Smooth muscle cell (in vitro differentiated cells): ENCODE measurements at regions not wholly inside any gene's neighbourhood (a gene's known extent, or its start where the extent isn't known, plus 50 kb on each side); places are given as distances from the start of the nearest gene placed in this dataset.

Experiments
- DNase-seq: peaks from one replicate; lab custom pipeline; 2025; ENCODE audit not compliant: unreplicated experiment; lab: John Stamatoyannopoulos, UW
- H2AFZ ChIP-seq: fragments of 200-600 bp; sonication (generic); 2 replicates; pipeline ENCODE4 v1.6.0; 2016; ENCODE audit warnings: antibody characterized with exemption, low read depth, mild to moderate bottlenecking
- H3F3A ChIP-seq: fragments of 200-600 bp; sonication (generic); 2 replicates; pipeline ENCODE4 v1.6.0; 2017; ENCODE audit warnings: antibody characterized with exemption, low read depth
- H3K27ac ChIP-seq: fragments of 200-600 bp; sonication (generic); 2 replicates; pipeline ENCODE4 v1.5.1; 2016; ENCODE audit warnings: low read depth, mild to moderate bottlenecking
- H3K27me3 ChIP-seq: fragments of 200-600 bp; sonication (generic); 2 replicates; pipeline ENCODE4 v1.6.1; 2016; ENCODE audit warnings: low read depth, mild to moderate bottlenecking
- H3K36me3 ChIP-seq: fragments of 200-600 bp; sonication (generic); 2 replicates; pipeline ENCODE4 v1.5.1; 2016; ENCODE audit warnings: low read depth
- H3K4me1 ChIP-seq: fragments of 200-600 bp; sonication (generic); 2 replicates; pipeline ENCODE4 v1.5.1; 2016; ENCODE audit warnings: low read depth
- H3K4me2 ChIP-seq: fragments of 200-600 bp; sonication (generic); 2 replicates; pipeline ENCODE4 v1.6.0; 2016; ENCODE audit warnings: mild to moderate bottlenecking
- H3K4me3 ChIP-seq: fragments of 200-600 bp; sonication (generic); 2 replicates; pipeline ENCODE4 v1.5.1; 2016; ENCODE audit warnings: mild to moderate bottlenecking
- H3K79me2 ChIP-seq: fragments of 200-600 bp; sonication (generic); 2 replicates; pipeline ENCODE4 v1.6.0; 2016; ENCODE audit warnings: low read depth, mild to moderate bottlenecking
- H3K9ac ChIP-seq: fragments of 200-600 bp; sonication (generic); 2 replicates; pipeline ENCODE4 v1.6.0; 2016; ENCODE audit warnings: low read depth
- H3K9me3 ChIP-seq: fragments of 200-600 bp; sonication (generic); replicated peaks from 2 replicates; pipeline ENCODE4 v1.5.1; 2016; ENCODE audit warnings: low read depth
- H4K20me1 ChIP-seq: fragments of 200-600 bp; sonication (generic); 2 replicates; pipeline ENCODE4 v1.6.0; 2016; ENCODE audit warnings: low read depth
- WGBS: methylation state at CpG from one replicate; pipeline ENCODE4 v1.1.7; 2016; ENCODE audit warnings: low lambda C conversion rate; 5-methylcytosine and 5-hydroxymethylcytosine counted together
- TF ChIP-seq, protein P1 (sequence below): fragments of 200-600 bp; sonication (generic); IDR thresholded peaks from 2 replicates; pipeline ENCODE4 v1.5.1; 2017; ENCODE audit warnings: borderline replicate concordance, mild to moderate bottlenecking, antibody characterized with exemption; ENCODE audit not compliant: insufficient read depth, poor library complexity, severe bottlenecking

DNA sequence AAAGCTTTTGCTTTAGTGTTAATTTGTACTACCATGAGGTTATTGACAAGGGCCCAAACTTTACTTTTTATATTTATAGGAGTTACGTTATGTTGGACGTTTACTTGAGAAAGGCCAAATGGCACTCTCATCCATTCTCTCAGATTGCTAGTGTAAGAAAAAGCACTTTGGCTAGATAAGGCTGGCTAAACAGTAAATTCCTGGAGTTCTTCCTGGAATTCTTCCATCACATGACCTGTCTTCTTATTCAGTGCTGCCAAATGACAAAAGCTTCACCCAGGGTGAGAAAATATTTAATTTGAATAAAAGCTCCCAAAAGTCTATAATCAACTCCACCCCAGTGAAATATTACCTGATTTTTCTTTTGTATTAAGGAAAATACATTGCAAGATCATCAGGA, 1568.9 kb upstream of the ACO1 start:
- TF ChIP-seq, protein P1, sequence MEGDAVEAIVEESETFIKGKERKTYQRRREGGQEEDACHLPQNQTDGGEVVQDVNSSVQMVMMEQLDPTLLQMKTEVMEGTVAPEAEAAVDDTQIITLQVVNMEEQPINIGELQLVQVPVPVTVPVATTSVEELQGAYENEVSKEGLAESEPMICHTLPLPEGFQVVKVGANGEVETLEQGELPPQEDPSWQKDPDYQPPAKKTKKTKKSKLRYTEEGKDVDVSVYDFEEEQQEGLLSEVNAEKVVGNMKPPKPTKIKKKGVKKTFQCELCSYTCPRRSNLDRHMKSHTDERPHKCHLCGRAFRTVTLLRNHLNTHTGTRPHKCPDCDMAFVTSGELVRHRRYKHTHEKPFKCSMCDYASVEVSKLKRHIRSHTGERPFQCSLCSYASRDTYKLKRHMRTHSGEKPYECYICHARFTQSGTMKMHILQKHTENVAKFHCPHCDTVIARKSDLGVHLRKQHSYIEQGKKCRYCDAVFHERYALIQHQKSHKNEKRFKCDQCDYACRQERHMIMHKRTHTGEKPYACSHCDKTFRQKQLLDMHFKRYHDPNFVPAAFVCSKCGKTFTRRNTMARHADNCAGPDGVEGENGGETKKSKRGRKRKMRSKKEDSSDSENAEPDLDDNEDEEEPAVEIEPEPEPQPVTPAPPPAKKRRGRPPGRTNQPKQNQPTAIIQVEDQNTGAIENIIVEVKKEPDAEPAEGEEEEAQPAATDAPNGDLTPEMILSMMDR: no peak
- H3K36me3 ChIP-seq: no peaks in the 10 kb centered on the region
- H3K27me3 ChIP-seq: no peaks in the 10 kb centered on the region
- H3K9ac ChIP-seq: no peak overlapping the region
- H3K4me1 ChIP-seq: peaks cover 4% of the 10 kb centered on the region
- H3F3A ChIP-seq: no peaks in the 10 kb centered on the region
- H3K4me3 ChIP-seq: no peak overlapping the region
- H3K9me3 ChIP-seq: no peaks in the 10 kb centered on the region
- H3K79me2 ChIP-seq: no peaks in the 10 kb centered on the region
- H2AFZ ChIP-seq: peak overlapping the region; percentile 16
- no peak overlapping the region for H3K27ac ChIP-seq
- no peak for DNase-seq
- peak overlapping the region; percentile 8 for H3K4me2 ChIP-seq
- WGBS: 26% methylated on average over 2 of the region's 2 CpGs
- H4K20me1 ChIP-seq: no peaks in the 10 kb centered on the region

DNA sequence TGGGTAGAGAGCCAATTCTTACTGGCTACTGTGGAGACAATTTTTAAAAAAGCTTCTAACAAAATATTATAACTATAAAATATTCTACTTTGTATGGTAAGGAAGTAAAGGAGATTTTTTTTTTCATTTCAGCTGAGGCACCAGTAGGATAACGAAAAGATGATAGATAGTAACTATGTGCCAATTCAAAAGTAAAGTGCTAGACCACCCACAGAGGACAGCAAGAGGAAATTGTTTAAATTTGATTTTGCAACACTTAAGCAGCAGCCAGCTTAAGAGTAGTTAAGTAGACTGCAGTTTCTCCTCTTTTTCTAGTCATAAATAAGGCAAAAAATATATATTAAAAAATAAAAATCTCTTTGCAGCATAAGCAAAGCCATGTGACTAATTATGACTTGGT, 1539.3 kb upstream of the ACO1 start:
- Histone ChIP-seq H3K4me1 (no peaks in the 10 kb centered on the region), H3K4me3 (no peak overlapping the region), H3K4me2 (no peak overlapping the region), H3F3A (no peaks in the 10 kb centered on the region), H3K27ac (no peak overlapping the region), H3K9me3 (no peaks in the 10 kb centered on the region), H2AFZ (no peak overlapping the region), H3K79me2 (no peaks in the 10 kb centered on the region), H3K9ac (no peak overlapping the region), H3K36me3 (no peaks in the 10 kb centered on the region), H3K27me3 (no peaks in the 10 kb centered on the region), H4K20me1 (no peaks in the 10 kb centered on the region)
- TF ChIP-seq, protein P1: no peak
- no peak for DNase-seq
- 73% methylated on average over 1 of the region's 1 CpG for WGBS

DNA sequence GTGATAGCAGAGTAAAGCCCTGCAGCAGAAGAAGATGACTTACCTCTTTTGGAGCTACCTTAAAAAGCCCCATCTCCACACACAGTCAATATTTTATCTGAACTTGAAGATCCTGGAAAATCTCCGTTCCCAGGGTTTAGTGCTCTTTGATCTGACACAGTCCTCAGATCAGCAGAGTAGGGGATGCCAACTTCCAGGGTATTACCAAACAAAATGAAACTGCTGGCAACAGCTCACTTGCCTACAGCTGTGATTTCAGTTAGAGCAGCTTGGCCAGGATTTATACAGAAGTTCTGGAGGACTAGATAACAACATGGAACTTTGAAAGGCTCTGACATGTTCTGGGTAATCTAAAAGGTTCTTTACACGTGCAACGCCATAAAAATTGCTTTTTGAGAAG, 1537.8 kb upstream of the ACO1 start:
- H3K9me3 ChIP-seq: no peaks in the 10 kb centered on the region
- H3K36me3 ChIP-seq: no peaks in the 10 kb centered on the region
- no peak overlapping the region for H3K9ac ChIP-seq
- no peaks in the 10 kb centered on the region for H4K20me1 ChIP-seq
- no peaks in the 10 kb centered on the region for H3K79me2 ChIP-seq
- peak overlapping the region; percentile 34 for H3K4me2 ChIP-seq
- no peaks in the 10 kb centered on the region for H3K27me3 ChIP-seq
- no peak overlapping the region for H3K27ac ChIP-seq
- DNase-seq: no peak
- H3K4me3 ChIP-seq: no peak overlapping the region
- H3K4me1 ChIP-seq: no peaks in the 10 kb centered on the region
- no peaks in the 10 kb centered on the region for H3F3A ChIP-seq
- TF ChIP-seq, protein P1: no peak
- WGBS: 56% methylated on average over 3 of the region's 3 CpGs
- H2AFZ ChIP-seq: peak overlapping the region; percentile 34

DNA sequence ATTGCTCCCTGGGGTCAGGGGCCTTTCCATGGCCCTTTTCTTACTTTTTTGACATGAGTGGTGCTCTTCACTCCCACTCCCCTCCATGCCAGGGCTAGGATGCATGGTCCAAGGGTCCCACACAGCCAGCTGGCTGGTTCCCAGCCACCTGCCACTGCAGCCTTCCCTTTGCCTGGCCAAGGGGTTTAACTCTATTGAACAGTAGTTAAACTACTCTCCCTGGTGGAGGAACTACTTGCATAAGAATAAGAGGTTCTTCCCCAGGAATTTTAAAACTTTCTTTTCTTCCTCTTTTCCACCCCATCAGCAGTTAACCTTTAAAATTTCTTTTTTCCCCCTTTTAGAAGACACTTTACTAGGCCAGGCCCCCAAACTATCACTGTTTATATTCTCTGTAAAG, 1532.8 kb upstream of the ACO1 start:
- Histone ChIP-seq H3F3A (no peaks in the 10 kb centered on the region), H3K9ac (no peak overlapping the region), H3K4me3 (no peak overlapping the region), H3K27me3 (no peaks in the 10 kb centered on the region), H2AFZ (no peak overlapping the region), H3K79me2 (no peaks in the 10 kb centered on the region), H3K9me3 (no peaks in the 10 kb centered on the region), H3K4me1 (no peaks in the 10 kb centered on the region), H3K27ac (no peak overlapping the region), H4K20me1 (no peaks in the 10 kb centered on the region), H3K36me3 (no peaks in the 10 kb centered on the region), H3K4me2 (no peak overlapping the region)
- no peak for DNase-seq
- TF ChIP-seq, protein P1: no peak
